ENCODE measurements at regions not wholly inside any gene's neighbourhood (a gene's known extent, or its start where the extent isn't known, plus 50 kb on each side); places are given as distances from the start of the nearest gene placed in this dataset.

- H3K9ac ChIP-seq (ENCODE audit: low read depth, low read length): no peak overlapping the region
- POLR2A ChIA-PET (ENCODE audit: unreplicated experiment): no interaction called here
- no peak overlapping the region for H2BK20ac ChIP-seq (ENCODE audit: low read depth, low read length)
- no peaks in the 10 kb centered on the region for H3K9me3 ChIP-seq (ENCODE audit: control insufficient read depth, insufficient read depth, low read length)
- H3K4ac ChIP-seq (ENCODE audit: low read depth, low read length): no peak overlapping the region
- no peak overlapping the region for H3K4me3 ChIP-seq (ENCODE audit: insufficient read depth, low read depth, low read length)
- WGBS, 2 experiments (ENCODE audit: extremely low coverage in 2 of 2, insufficient read length in 1 of 2): 80% methylated on average over 1 of the region's 2 CpGs; no CpG with 5 or more reads in 1 of the 2 experiments
- no peak for DNase-seq
- CTCF ChIA-PET: interaction anchor here (1.0 kb wide), 1 partner anchor 13 kb away, joined by 4 read pairs; no protein-coding TSS in a partner anchor
- no peak overlapping the region for H2AK5ac ChIP-seq (ENCODE audit: low read depth, low read length)
- no TSS peak for BruUV-seq (replicated peaks)
- no peak overlapping the region for H3K23ac ChIP-seq (ENCODE audit: low read depth, low read length)
- in situ Hi-C loops (cut with MboI; ENCODE audit: low sequenced_read_pairs): loop anchor here (25.0 kb wide), 1 partner anchor 241 kb away; no protein-coding TSS in a partner anchor
- no peak overlapping the region for H3K14ac ChIP-seq (replicated peaks; ENCODE audit: low read depth, low read length)
- H2AFZ ChIP-seq (replicated peaks; ENCODE audit: low read length, poor library complexity): no peak overlapping the region
- no peak overlapping the region for H2AK9ac ChIP-seq (replicated peaks; ENCODE audit: low read depth, low read length, poor library complexity)
- no peaks in the 10 kb centered on the region for H3K27me3 ChIP-seq (ENCODE audit: control insufficient read depth, insufficient read depth, low read length)
- dilution Hi-C loops (cut with HindIII; ENCODE audit: low sequenced_read_pairs, unreplicated experiment): no loop called here
- no peak for ATAC-seq (ENCODE audit: low read depth)
- H3K4me2 ChIP-seq (ENCODE audit: low read depth, low read length): no peak overlapping the region
- H4K20me1 ChIP-seq (ENCODE audit: insufficient read depth, low read length): no peaks in the 10 kb centered on the region
- no peak overlapping the region for H3K18ac ChIP-seq (ENCODE audit: low read depth, low read length)
- no peak overlapping the region for H3K27ac ChIP-seq (ENCODE audit: insufficient read depth, low read length)
- no peak overlapping the region for H4K8ac ChIP-seq (ENCODE audit: low read depth in 2 of 2, low read length in 2 of 2)
- H3K56ac ChIP-seq (ENCODE audit: extremely low read depth, insufficient read depth, low read length): no peak overlapping the region
- no peak overlapping the region for H2BK120ac ChIP-seq (ENCODE audit: low read depth, low read length)
- H3K4me1 ChIP-seq (ENCODE audit: control insufficient read depth, insufficient read depth, low read length): no peaks in the 10 kb centered on the region
- no peak overlapping the region for H2BK5ac ChIP-seq (ENCODE audit: low read depth, low read length, poor library complexity, severe bottlenecking)
- no peak overlapping the region for H2BK15ac ChIP-seq (ENCODE audit: low read depth, low read length)
- no peaks in the 10 kb centered on the region for H3K36me3 ChIP-seq (ENCODE audit: control insufficient read depth, insufficient read depth, low read length)
- H3K9me1 ChIP-seq (ENCODE audit: insufficient read depth, low read length): no peaks in the 10 kb centered on the region
- intact Hi-C loops (cut with micrococcal nuclease): no loop called here
- no peak overlapping the region for H4K5ac ChIP-seq (ENCODE audit: low read depth, low read length)
- no peaks in the 10 kb centered on the region for H3K79me1 ChIP-seq (ENCODE audit: low read depth in 1 of 2, low read length in 2 of 2)
- H4K91ac ChIP-seq (ENCODE audit: insufficient read depth, low read depth, low read length): no peak overlapping the region
- TF ChIP-seq ELK1 (IDR thresholded peaks at IDR 0.05; ENCODE audit: borderline replicate concordance, low read depth, low read length) (no peak), CHD1 (IDR thresholded peaks at IDR 0.05; ENCODE audit: low read depth, low read length) (no peak), MXI1 (IDR thresholded peaks at IDR 0.05; ENCODE audit: borderline replicate concordance, low read depth, low read length) (no peak)
Observed at GRCh38 chr13:79796136-79796535, 315.2 kb downstream of the NDFIP2 start.

All from IMR-90 (cell line).